H1 (cell line): ENCODE measurements at regions not wholly inside any gene's neighbourhood (a gene's known extent, or its start where the extent isn't known, plus 50 kb on each side); places are given as distances from the start of the nearest gene placed in this dataset.

Source experiments
- CBX8 ChIP-seq: fragments of 300-800, 300-1000 bp; sonication (generic); IDR thresholded peaks from 2 replicates; pipeline ENCODE4 v1.7.1; 2016; ENCODE audit warnings: low read depth, low read length, borderline replicate concordance
- CTBP2 ChIP-seq: IDR thresholded peaks from 2 replicates; pipeline ENCODE4 v1.7.0; 2011; ENCODE audit warnings: borderline replicate concordance, mild to moderate bottlenecking, moderate library complexity, mixed read lengths, low read length; ENCODE audit not compliant: insufficient read depth, insufficient read length
- JUN ChIP-seq: IDR thresholded peaks from 2 replicates; pipeline ENCODE4 v1.6.1; 2011; ENCODE audit warnings: low read depth, mild to moderate bottlenecking, improper control_type of control experiment, low read length
- TAF1 ChIP-seq: IDR thresholded peaks from 2 replicates; pipeline ENCODE4 v1.6.1; 2011; ENCODE audit warnings: mild to moderate bottlenecking, low read depth, low read length
- TF ChIP-seq, protein P1 (sequence below): fragments of 300-600 bp; sonication (generic); IDR thresholded peaks from 2 replicates; pipeline ENCODE4 v1.7.1; 2012; ENCODE audit warnings: low read length, moderate library complexity, mild to moderate bottlenecking, inconsistent platforms; ENCODE audit not compliant: insufficient replicate concordance

DNA sequence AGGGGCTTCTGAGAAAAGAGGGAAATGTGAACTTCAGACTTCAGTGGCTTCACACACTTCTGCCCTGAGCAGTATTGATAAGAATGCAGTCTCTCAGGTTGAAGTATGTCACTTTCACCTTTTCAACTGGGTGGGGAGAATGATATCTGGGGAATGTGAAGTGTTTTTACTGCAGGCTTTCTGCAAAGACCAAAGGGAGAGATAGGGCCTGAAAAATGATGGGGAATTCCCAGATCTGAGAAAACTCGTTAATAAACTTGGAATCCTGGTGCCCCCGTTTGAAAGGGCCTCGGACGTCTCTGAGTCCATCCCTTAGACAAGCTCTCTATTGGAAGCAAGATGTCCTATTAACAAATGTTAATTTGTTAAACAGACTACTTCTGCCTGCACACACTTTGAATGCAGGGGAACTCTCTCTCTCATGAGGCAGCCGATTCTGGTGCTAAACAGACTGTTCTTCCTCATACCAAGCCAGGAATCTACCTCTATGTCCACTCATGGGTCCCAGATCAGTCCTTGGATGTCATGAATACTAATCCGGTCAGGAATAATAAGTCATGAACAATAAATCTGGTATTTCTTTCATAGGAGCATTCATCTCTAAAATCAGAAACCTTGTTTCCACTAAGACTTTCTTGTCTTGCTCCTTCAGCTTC, 193.6 kb downstream of the JCAD start (continued):
- TF ChIP-seq, protein P1, sequence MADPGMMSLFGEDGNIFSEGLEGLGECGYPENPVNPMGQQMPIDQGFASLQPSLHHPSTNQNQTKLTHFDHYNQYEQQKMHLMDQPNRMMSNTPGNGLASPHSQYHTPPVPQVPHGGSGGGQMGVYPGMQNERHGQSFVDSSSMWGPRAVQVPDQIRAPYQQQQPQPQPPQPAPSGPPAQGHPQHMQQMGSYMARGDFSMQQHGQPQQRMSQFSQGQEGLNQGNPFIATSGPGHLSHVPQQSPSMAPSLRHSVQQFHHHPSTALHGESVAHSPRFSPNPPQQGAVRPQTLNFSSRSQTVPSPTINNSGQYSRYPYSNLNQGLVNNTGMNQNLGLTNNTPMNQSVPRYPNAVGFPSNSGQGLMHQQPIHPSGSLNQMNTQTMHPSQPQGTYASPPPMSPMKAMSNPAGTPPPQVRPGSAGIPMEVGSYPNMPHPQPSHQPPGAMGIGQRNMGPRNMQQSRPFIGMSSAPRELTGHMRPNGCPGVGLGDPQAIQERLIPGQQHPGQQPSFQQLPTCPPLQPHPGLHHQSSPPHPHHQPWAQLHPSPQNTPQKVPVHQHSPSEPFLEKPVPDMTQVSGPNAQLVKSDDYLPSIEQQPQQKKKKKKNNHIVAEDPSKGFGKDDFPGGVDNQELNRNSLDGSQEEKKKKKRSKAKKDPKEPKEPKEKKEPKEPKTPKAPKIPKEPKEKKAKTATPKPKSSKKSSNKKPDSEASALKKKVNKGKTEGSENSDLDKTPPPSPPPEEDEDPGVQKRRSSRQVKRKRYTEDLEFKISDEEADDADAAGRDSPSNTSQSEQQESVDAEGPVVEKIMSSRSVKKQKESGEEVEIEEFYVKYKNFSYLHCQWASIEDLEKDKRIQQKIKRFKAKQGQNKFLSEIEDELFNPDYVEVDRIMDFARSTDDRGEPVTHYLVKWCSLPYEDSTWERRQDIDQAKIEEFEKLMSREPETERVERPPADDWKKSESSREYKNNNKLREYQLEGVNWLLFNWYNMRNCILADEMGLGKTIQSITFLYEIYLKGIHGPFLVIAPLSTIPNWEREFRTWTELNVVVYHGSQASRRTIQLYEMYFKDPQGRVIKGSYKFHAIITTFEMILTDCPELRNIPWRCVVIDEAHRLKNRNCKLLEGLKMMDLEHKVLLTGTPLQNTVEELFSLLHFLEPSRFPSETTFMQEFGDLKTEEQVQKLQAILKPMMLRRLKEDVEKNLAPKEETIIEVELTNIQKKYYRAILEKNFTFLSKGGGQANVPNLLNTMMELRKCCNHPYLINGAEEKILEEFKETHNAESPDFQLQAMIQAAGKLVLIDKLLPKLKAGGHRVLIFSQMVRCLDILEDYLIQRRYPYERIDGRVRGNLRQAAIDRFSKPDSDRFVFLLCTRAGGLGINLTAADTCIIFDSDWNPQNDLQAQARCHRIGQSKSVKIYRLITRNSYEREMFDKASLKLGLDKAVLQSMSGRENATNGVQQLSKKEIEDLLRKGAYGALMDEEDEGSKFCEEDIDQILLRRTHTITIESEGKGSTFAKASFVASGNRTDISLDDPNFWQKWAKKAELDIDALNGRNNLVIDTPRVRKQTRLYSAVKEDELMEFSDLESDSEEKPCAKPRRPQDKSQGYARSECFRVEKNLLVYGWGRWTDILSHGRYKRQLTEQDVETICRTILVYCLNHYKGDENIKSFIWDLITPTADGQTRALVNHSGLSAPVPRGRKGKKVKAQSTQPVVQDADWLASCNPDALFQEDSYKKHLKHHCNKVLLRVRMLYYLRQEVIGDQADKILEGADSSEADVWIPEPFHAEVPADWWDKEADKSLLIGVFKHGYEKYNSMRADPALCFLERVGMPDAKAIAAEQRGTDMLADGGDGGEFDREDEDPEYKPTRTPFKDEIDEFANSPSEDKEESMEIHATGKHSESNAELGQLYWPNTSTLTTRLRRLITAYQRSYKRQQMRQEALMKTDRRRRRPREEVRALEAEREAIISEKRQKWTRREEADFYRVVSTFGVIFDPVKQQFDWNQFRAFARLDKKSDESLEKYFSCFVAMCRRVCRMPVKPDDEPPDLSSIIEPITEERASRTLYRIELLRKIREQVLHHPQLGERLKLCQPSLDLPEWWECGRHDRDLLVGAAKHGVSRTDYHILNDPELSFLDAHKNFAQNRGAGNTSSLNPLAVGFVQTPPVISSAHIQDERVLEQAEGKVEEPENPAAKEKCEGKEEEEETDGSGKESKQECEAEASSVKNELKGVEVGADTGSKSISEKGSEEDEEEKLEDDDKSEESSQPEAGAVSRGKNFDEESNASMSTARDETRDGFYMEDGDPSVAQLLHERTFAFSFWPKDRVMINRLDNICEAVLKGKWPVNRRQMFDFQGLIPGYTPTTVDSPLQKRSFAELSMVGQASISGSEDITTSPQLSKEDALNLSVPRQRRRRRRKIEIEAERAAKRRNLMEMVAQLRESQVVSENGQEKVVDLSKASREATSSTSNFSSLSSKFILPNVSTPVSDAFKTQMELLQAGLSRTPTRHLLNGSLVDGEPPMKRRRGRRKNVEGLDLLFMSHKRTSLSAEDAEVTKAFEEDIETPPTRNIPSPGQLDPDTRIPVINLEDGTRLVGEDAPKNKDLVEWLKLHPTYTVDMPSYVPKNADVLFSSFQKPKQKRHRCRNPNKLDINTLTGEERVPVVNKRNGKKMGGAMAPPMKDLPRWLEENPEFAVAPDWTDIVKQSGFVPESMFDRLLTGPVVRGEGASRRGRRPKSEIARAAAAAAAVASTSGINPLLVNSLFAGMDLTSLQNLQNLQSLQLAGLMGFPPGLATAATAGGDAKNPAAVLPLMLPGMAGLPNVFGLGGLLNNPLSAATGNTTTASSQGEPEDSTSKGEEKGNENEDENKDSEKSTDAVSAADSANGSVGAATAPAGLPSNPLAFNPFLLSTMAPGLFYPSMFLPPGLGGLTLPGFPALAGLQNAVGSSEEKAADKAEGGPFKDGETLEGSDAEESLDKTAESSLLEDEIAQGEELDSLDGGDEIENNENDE = no peak
- TF ChIP-seq TAF1 (no peak), JUN (no peak), CBX8 (no peak), CTBP2 (no peak)
- TF ChIP-seq, all 59 proteins: peak for 0
